ENCODE measurements at regions not wholly inside any gene's neighbourhood (a gene's known extent, or its start where the extent isn't known, plus 50 kb on each side); places are given as distances from the start of the nearest gene placed in this dataset.
"Not testable (repeated sequence)": the region's sequence is repeated elsewhere in the genome, so short reads cannot be mapped to it uniquely, and the experiment has no call there.

DNA sequence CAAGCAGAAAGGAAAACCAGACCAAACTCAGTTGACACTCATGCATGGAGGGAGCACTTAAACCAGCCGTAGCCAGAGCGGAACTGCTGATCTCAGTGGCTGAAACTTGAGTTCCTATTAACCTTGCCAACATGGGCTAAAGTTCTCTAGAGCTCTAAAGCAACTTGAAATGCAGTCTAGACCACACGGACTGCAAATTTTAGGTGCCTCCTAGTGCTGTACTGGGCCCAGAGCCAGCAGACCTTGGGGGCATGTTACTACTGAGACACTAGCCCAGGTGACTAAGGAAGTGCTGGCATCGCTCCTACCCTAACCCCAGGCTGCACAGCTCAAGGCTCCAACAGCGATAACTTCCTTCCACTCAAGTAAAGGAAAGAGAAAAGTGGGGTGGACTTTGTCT, 236.5 kb downstream of the AKAIN1 start:
- TF ChIP-seq ZFX (IDR thresholded peaks at IDR 0.05) = no peak
- TF ChIP-seq, protein P1, sequence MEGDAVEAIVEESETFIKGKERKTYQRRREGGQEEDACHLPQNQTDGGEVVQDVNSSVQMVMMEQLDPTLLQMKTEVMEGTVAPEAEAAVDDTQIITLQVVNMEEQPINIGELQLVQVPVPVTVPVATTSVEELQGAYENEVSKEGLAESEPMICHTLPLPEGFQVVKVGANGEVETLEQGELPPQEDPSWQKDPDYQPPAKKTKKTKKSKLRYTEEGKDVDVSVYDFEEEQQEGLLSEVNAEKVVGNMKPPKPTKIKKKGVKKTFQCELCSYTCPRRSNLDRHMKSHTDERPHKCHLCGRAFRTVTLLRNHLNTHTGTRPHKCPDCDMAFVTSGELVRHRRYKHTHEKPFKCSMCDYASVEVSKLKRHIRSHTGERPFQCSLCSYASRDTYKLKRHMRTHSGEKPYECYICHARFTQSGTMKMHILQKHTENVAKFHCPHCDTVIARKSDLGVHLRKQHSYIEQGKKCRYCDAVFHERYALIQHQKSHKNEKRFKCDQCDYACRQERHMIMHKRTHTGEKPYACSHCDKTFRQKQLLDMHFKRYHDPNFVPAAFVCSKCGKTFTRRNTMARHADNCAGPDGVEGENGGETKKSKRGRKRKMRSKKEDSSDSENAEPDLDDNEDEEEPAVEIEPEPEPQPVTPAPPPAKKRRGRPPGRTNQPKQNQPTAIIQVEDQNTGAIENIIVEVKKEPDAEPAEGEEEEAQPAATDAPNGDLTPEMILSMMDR (conservative IDR thresholded peaks at IDR 0.05) = no peak

GRCh38 chr18:4931209-4931608, 265.8 kb downstream of the AKAIN1 start:
- no peak overlapping the region for H3K27ac ChIP-seq
- TF ChIP-seq, protein P1 (conservative IDR thresholded peaks at IDR 0.05) = no peak
- TF ChIP-seq ZFX (IDR thresholded peaks at IDR 0.05) = no peak

More for the DNA sequence above, 236.5 kb downstream of the AKAIN1 start:
- no peak overlapping the region for H3K27ac ChIP-seq

GRCh38 chr18:4921548-4921947, 275.5 kb downstream of the AKAIN1 start:
- H3K27ac ChIP-seq = no peak overlapping the region

DNA sequence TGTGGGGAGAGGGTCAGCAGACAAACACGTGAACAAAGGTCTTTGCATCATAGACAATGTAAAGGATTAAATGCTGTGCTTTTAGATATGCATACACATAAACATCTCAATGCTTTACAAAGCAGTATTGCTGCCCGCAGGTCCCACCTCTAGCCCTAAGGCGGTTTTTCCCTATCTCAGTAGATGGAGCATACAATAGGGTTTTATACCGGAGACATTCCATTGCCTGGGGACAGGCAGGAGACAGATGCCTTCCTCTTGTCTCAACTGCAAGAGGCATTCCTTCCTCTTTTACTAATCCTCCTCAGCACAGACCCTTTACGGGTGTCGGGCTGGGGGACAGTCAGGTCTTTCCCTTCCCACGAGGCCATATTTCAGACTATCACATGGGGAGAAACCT, 279.5 kb downstream of the AKAIN1 start:
- not testable (repeated sequence) for H3K27ac ChIP-seq

More at GRCh38 chr18:4921548-4921947, 275.5 kb downstream of the AKAIN1 start:
- TF ChIP-seq, protein P1 (conservative IDR thresholded peaks at IDR 0.05) = no peak
- no peak for TF ChIP-seq ZFX (IDR thresholded peaks at IDR 0.05)

DNA sequence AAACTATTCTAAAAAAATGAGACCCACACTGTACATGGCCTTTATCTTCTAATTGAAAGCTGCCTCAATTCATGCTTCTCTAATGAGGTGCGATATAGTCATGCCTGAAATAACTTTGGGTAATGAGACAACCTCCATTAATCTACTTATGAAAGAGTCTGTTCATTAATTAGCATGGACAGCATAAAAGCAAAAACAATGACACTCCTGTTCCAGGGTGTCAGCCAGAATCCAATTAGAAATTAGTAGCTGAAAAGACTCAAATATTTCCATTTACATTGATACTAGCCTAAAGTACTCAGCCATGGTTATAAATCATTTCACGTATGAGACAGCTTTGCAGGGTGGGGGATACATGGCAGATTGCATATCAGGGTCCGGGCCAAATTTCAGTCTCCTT, 288.7 kb downstream of the AKAIN1 start:
- TF ChIP-seq, protein P1 (conservative IDR thresholded peaks at IDR 0.05) = no peak
- no peak for TF ChIP-seq ZFX (IDR thresholded peaks at IDR 0.05)
- no peak overlapping the region for H3K27ac ChIP-seq

DNA sequence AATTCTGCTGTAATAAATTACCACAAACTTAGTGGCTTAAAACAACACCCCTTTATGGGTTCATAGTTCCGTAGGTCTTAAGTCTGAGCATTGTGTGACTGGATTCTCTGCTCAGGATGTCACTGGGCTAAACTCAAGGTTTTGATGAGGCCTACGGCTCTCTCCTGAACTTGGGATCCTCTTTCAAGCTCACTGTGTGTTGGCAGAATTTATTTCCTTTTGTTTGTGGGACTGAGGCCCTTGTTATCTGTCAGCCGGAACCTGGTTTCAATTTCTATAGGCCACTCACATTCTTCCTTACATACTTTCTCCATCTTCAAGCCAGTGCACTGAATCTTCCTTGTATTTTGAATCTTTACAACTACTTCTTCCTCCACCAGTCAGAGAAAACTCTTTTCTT, 290.2 kb downstream of the AKAIN1 start:
- no peak overlapping the region for H3K27ac ChIP-seq
- no peak for TF ChIP-seq ZFX (IDR thresholded peaks at IDR 0.05)
- TF ChIP-seq, protein P1 (conservative IDR thresholded peaks at IDR 0.05) = no peak

DNA sequence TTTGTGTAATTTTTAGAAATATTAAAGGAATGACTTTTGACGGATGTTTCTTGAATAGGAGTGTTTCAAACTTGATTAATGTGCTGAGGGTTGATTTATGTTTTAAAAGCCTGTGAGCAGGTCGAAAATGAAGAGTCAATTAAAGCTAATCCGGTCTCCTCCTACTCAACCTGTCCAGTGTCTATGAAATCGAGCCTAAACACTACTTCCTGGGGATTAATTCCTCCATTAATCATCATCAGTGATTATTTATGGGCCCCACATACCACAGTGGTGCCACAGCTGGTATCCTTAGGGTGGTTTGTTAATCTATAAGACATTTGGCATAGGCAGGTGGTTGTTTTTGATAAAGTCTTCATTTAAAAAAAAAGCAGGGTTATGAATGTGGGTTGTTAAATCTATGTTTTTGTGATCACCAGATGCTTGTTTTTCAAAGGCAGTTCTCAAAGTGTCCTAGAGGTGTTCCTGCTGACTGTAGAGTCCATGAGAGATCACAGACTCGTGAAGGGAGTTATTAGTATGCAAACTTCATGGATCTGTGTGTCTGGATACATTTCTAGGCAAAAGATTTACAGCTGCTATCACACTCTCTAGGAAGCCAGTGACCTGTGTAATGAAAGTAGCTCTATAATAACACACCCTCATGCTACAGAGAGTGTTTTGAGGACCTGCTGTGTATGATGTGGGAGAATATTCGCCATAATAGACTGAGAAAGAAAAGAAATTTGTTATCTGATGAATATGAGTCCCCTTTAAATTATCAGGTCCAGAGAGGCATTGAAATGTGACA, 308.6 kb downstream of the AKAIN1 start:
- no peak overlapping the region for H3K27ac ChIP-seq
- TF ChIP-seq, protein P1 (conservative IDR thresholded peaks at IDR 0.05) = no peak
- TF ChIP-seq ZFX (IDR thresholded peaks at IDR 0.05) = no peak

GRCh38 chr18:4878480-4878879, 318.6 kb downstream of the AKAIN1 start:
- no peak overlapping the region for H3K27ac ChIP-seq
- TF ChIP-seq, protein P1 (conservative IDR thresholded peaks at IDR 0.05) = no peak
- TF ChIP-seq ZFX (IDR thresholded peaks at IDR 0.05) = no peak

Data from C4-2B (cell line).